ENCODE measurements at regions not wholly inside any gene's neighbourhood (a gene's known extent, or its start where the extent isn't known, plus 50 kb on each side); places are given as distances from the start of the nearest gene placed in this dataset.

DNA sequence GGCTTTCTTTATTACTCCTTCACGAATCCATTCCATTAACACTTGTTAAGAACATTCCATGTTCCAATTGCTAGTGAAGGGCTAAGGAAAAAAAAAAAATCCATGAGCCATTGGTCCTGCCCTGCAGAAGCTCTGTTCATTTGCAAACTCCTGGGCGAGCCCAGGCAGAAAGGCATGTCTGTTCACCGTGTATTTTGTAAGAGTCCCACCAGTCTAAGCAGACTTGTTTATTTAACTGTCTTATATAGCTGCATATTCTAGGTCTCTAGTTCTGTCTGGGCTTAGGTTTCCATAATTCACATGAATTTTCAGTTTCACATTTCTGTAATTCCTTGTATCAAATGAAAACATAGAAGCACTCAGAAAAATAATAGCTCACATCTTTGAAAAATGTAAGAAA lies 97.4 kb upstream of the POU2AF2 start:
- Mint-ChIP-seq H3K36me3 (no peaks in the 10 kb centered on the region), H3K4me3 (no peak overlapping the region), H3K27ac (no peak overlapping the region), H3K27me3 (ENCODE audit: low read depth in 2 of 2) (peaks cover 0 to 3% of the 10 kb centered on the region in 2 donors), H3K9me3 (no peaks in the 10 kb centered on the region), H3K4me1 (no peaks in the 10 kb centered on the region)
- H3K27me3 ChIP-seq (ENCODE audit: control insufficient read depth, insufficient read depth, low read length) = no peaks in the 10 kb centered on the region
- no peaks in the 10 kb centered on the region for H3K36me3 ChIP-seq (ENCODE audit: control insufficient read depth, insufficient read depth, low read length)
- no peak overlapping the region for H3K4me3 ChIP-seq (ENCODE audit: low read length)
- TF ChIP-seq CTCF (IDR thresholded peaks at IDR 0.05) = no peak
- WGBS (ENCODE audit: insufficient coverage) = 56% methylated on average over 3 of the region's 3 CpGs
- no peaks in the 10 kb centered on the region for H3K4me1 ChIP-seq (ENCODE audit: control insufficient read depth, insufficient read depth, low read length)
- H3K9me3 ChIP-seq (ENCODE audit: control insufficient read depth, insufficient read depth, low read length) = no peaks in the 10 kb centered on the region
- ATAC-seq (no peak), DNase-seq (no peak)
- intact Hi-C loops (cut with micrococcal nuclease) = no loop called here
- H3K27ac ChIP-seq (ENCODE audit: low read length) = no peak overlapping the region

DNA sequence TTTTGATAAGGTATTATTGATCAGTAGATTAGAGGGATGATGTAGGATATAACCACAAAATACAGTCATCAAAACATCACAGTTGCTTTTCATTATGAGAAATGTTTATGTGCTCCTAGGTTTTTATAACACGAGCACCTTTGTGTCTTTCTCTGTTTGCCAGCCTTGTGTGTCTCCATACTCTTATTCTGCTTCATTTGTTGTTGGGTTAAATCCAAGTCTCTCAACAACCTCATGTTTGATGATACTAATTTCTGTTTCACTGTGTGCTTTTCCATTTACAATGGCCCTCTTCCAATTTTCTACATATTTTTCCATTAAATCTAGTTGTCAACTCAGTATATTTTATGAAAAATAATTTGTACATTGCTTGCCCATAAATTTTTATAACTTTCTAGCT lies 107.7 kb upstream of the POU2AF2 start:
- intact Hi-C loops (cut with micrococcal nuclease) = no loop called here
- no peaks in the 10 kb centered on the region for H3K36me3 Mint-ChIP-seq
- H3K4me1 Mint-ChIP-seq = no peaks in the 10 kb centered on the region
- H3K27me3 ChIP-seq (ENCODE audit: control insufficient read depth, insufficient read depth, low read length) = no peaks in the 10 kb centered on the region
- H3K9me3 Mint-ChIP-seq = no peaks in the 10 kb centered on the region
- no peak overlapping the region for H3K4me3 Mint-ChIP-seq
- TF ChIP-seq CTCF (IDR thresholded peaks at IDR 0.05) = no peak
- no peak overlapping the region for H3K4me3 ChIP-seq (ENCODE audit: low read length)
- WGBS (ENCODE audit: insufficient coverage) = 100% methylated on average over 1 of the region's 1 CpG
- no peaks in the 10 kb centered on the region for H3K36me3 ChIP-seq (ENCODE audit: control insufficient read depth, insufficient read depth, low read length)
- peaks cover 0 to 6% of the 10 kb centered on the region in 2 donors for H3K27me3 Mint-ChIP-seq (ENCODE audit: low read depth in 2 of 2)
- DNase-seq (no peak), ATAC-seq (no peak)
- no peak overlapping the region for H3K27ac ChIP-seq (ENCODE audit: low read length)
- no peak overlapping the region for H3K27ac Mint-ChIP-seq
- no peaks in the 10 kb centered on the region for H3K9me3 ChIP-seq (ENCODE audit: control insufficient read depth, insufficient read depth, low read length)
- H3K4me1 ChIP-seq (ENCODE audit: control insufficient read depth, insufficient read depth, low read length) = no peaks in the 10 kb centered on the region

DNA sequence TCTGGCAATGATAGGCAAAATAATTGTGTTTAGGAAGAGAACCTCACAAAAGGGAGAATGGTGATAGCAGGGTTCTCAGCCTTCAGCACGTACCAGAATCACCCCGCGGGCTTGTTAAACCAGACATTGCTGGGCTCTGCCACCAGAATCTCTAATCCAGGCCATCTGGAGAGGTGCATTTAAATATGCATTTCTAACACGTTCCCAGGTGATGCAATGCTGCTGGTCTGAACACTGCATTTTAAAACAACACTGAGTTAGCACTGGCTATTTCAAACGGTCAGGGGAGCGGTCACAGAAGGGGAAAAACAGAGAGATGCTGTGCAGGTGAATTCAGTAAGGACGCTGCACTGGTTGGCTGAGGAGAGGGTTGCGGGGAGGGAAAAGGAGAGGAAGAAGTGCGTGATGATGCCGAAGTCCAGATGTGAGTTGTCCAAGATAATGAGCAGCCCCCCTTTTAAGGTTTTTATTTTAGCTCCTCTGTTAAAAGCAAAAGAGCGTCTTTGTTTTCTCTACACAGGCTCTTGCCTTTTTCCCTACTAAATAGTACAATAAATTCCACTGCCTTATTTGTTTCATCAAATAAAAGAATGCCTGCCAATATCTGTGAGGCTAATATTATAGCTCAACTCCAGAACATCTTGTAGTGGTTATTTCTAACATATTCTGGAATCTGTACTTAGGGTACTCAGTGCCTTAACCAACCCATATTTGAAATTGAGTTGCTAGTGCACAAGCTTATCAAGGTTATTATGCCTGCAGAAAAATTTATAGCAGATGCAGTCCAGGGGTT lies 109.6 kb upstream of the POU2AF2 start:
- no peak for DNase-seq
- Mint-ChIP-seq H3K36me3 (no peaks in the 10 kb centered on the region), H3K9me3 (no peaks in the 10 kb centered on the region), H3K4me1 (no peaks in the 10 kb centered on the region), H3K27ac (no peak overlapping the region), H3K4me3 (no peak overlapping the region), H3K27me3 (ENCODE audit: low read depth in 2 of 2) (peaks cover 0 to 6% of the 10 kb centered on the region in 2 donors)
- ATAC-seq = no peak
- Histone ChIP-seq H3K36me3 (ENCODE audit: control insufficient read depth, insufficient read depth, low read length) (no peaks in the 10 kb centered on the region), H3K4me3 (ENCODE audit: low read length) (no peak overlapping the region), H3K4me1 (ENCODE audit: control insufficient read depth, insufficient read depth, low read length) (no peaks in the 10 kb centered on the region), H3K27ac (ENCODE audit: low read length) (no peak overlapping the region), H3K9me3 (ENCODE audit: control insufficient read depth, insufficient read depth, low read length) (no peaks in the 10 kb centered on the region), H3K27me3 (ENCODE audit: control insufficient read depth, insufficient read depth, low read length) (no peaks in the 10 kb centered on the region)
- TF ChIP-seq CTCF (IDR thresholded peaks at IDR 0.05) = no peak
- 95% methylated on average over 11 of the region's 11 CpGs for WGBS (ENCODE audit: insufficient coverage)
- intact Hi-C loops (cut with micrococcal nuclease) = no loop called here

DNA sequence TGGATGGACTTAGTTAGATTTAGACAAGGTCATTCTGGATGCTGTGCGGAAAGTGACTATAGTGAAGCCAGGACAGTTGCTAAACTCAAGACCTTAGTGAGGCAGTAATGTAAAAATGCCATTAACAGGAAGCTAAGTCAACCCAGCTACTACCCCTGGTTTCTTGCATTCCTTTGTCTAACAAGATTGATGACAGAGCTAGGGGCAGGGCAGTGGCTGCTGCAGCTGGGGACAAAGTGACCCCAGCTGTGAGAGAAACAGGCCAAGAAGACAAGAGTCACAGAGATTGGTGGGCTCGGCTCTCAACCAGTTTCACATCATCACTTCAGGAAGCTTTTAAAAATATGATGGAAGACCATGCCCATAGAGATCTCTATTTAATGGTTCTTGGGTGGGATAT lies 110.4 kb upstream of the POU2AF2 start:
- Mint-ChIP-seq H3K27me3 (ENCODE audit: low read depth in 2 of 2) (peaks cover 0 to 6% of the 10 kb centered on the region in 2 donors), H3K9me3 (no peaks in the 10 kb centered on the region), H3K36me3 (no peaks in the 10 kb centered on the region), H3K4me3 (no peak overlapping the region), H3K4me1 (no peaks in the 10 kb centered on the region), H3K27ac (no peak overlapping the region)
- TF ChIP-seq CTCF (IDR thresholded peaks at IDR 0.05) = no peak
- Histone ChIP-seq H3K9me3 (ENCODE audit: control insufficient read depth, insufficient read depth, low read length) (no peaks in the 10 kb centered on the region), H3K27me3 (ENCODE audit: control insufficient read depth, insufficient read depth, low read length) (no peaks in the 10 kb centered on the region), H3K27ac (ENCODE audit: low read length) (no peak overlapping the region), H3K4me3 (ENCODE audit: low read length) (no peak overlapping the region), H3K4me1 (ENCODE audit: control insufficient read depth, insufficient read depth, low read length) (no peaks in the 10 kb centered on the region), H3K36me3 (ENCODE audit: control insufficient read depth, insufficient read depth, low read length) (no peaks in the 10 kb centered on the region)
- no peak for DNase-seq
- intact Hi-C loops (cut with micrococcal nuclease) = no loop called here
- WGBS (ENCODE audit: insufficient coverage) = 95% methylated on average over 2 of the region's 2 CpGs
- ATAC-seq = no peak
